Uterus (tissue), 2 donors: ENCODE measurements at regions not wholly inside any gene's neighbourhood (a gene's known extent, or its start where the extent isn't known, plus 50 kb on each side); places are given as distances from the start of the nearest gene placed in this dataset.

Experiments
- POLR2A ChIP-seq, 2 donors: fragments of 450-650 bp; IDR thresholded peaks; one replicate each; pipeline ENCODE4 v1.6.1; 2016; ENCODE audit warnings: antibody characterized with exemption in 2 of 2, mild to moderate bottlenecking in 1 of 2, moderate library complexity in 1 of 2
- TF ChIP-seq, protein P1 (sequence below), 4 experiments: fragments of 200-600 bp in 2 of 4; fragments of 450-650 bp in 2 of 4; sonication (generic) in 2 of 4; IDR thresholded peaks; one replicate each; pipeline ENCODE4 v1.5.1; 2016 to 2019; ENCODE audit warnings: antibody characterized with exemption in 4 of 4, mild to moderate bottlenecking in 2 of 4, moderate library complexity in 1 of 4

DNA sequence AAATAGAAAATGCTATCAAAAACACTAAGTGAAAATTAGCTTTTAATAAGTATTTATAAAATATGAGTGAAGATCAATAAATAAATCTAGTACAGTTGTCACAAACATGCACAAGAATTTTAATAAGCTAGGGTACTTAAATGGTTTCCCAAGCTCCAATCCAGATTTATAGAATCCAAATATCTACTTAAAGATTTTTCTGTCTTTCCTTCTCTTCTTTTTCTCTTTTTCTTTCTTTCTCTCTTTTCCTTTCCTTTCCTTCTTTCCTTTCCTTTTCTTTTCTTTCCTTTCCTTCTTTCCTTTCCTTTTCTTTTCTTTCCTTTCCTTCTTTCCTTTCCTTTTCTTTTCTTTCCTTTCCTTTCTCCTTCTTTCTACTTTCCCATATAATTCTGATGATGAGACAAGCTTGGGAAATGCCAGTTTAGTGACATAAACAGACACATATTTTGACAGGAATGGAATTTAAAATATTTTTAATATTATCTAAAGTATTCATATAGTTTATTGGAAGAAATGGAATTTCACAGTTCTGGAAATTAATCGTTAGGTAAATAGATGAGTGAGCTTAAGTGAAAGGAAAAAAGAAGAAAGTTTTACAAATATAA is 832.8 kb downstream of the NR2F1-AS1 start:
- TF ChIP-seq, protein P1, sequence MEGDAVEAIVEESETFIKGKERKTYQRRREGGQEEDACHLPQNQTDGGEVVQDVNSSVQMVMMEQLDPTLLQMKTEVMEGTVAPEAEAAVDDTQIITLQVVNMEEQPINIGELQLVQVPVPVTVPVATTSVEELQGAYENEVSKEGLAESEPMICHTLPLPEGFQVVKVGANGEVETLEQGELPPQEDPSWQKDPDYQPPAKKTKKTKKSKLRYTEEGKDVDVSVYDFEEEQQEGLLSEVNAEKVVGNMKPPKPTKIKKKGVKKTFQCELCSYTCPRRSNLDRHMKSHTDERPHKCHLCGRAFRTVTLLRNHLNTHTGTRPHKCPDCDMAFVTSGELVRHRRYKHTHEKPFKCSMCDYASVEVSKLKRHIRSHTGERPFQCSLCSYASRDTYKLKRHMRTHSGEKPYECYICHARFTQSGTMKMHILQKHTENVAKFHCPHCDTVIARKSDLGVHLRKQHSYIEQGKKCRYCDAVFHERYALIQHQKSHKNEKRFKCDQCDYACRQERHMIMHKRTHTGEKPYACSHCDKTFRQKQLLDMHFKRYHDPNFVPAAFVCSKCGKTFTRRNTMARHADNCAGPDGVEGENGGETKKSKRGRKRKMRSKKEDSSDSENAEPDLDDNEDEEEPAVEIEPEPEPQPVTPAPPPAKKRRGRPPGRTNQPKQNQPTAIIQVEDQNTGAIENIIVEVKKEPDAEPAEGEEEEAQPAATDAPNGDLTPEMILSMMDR (IDR thresholded peaks at IDR 0.05), result no peak
- no peak for TF ChIP-seq POLR2A (IDR thresholded peaks at IDR 0.05)
